Neural cell (in vitro differentiated cells): ENCODE measurements at regions not wholly inside any gene's neighbourhood (a gene's known extent, or its start where the extent isn't known, plus 50 kb on each side); places are given as distances from the start of the nearest gene placed in this dataset.

Experiments
- H2AFZ ChIP-seq: fragments of 200-600, 300-800 bp; sonication (generic), shearing (Covaris generic); 2 replicates; pipeline ENCODE4 v1.6.0; 2014; ENCODE audit warnings: low read depth, mild to moderate bottlenecking, antibody characterized with exemption, low read length, moderate library complexity
- H3F3A ChIP-seq: fragments of 200-600 bp; shearing (Covaris generic); 2 replicates; pipeline ENCODE4 v1.6.1; 2016; ENCODE audit warnings: mild to moderate bottlenecking, moderate library complexity, mixed read lengths, antibody characterized with exemption, low read length; ENCODE audit not compliant: insufficient read depth, poor library complexity, severe bottlenecking
- H3K27ac ChIP-seq: fragments of 200-600, 300-800 bp; sonication (generic), shearing (Covaris generic); 2 replicates; pipeline ENCODE4 v1.5.1; 2014; ENCODE audit warnings: mild to moderate bottlenecking, low read length, moderate library complexity
- H3K27me3 ChIP-seq: fragments of 300-800, 200-600 bp; sonication (generic), shearing (Covaris generic); 2 replicates; pipeline ENCODE4 v1.6.0; 2014; ENCODE audit warnings: mild to moderate bottlenecking, low read depth, low read length, moderate library complexity; ENCODE audit not compliant: insufficient read depth
- H3K36me3 ChIP-seq: fragments of 300-800, 200-600 bp; sonication (generic), shearing (Covaris generic); 2 replicates; pipeline ENCODE4 v1.5.1; 2014; ENCODE audit warnings: mild to moderate bottlenecking, antibody characterized with exemption, low read length, moderate library complexity; ENCODE audit not compliant: insufficient read depth
- H3K4me2 ChIP-seq: fragments of 300-800, 200-600 bp; sonication (generic), shearing (Covaris generic); 2 replicates; pipeline ENCODE4 v1.6.0; 2014; ENCODE audit warnings: mild to moderate bottlenecking, low read length
- H3K4me3 ChIP-seq: fragments of 300-800, 200-600 bp; sonication (generic), shearing (Covaris generic); 2 replicates; pipeline ENCODE4 v1.5.1; 2014; ENCODE audit warnings: mild to moderate bottlenecking, low read length, moderate library complexity
- H3K79me2 ChIP-seq: fragments of 200-600 bp; shearing (Covaris generic); replicated peaks from 2 replicates; pipeline ENCODE4 v1.6.0; 2014; ENCODE audit warnings: mild to moderate bottlenecking, low read length, moderate library complexity; ENCODE audit not compliant: insufficient read depth
- H3K9ac ChIP-seq: fragments of 300-800, 200-600 bp; sonication (generic), shearing (Covaris generic); 2 replicates; pipeline ENCODE4 v1.6.1; 2016; ENCODE audit warnings: mild to moderate bottlenecking, low read length, mixed read lengths
- H3K9me2 ChIP-seq: fragments of 200-600 bp; shearing (Covaris generic); 2 replicates; pipeline ENCODE4 v1.6.1; 2016; ENCODE audit warnings: mild to moderate bottlenecking, low read length, mixed read lengths; ENCODE audit not compliant: insufficient read depth
- H3K9me3 ChIP-seq: fragments of 200-600, 300-800 bp; sonication (generic), shearing (Covaris generic); 2 replicates; pipeline ENCODE4 v1.6.1; 2016; ENCODE audit warnings: mild to moderate bottlenecking, mixed run types, low read length, moderate library complexity, mixed read lengths
- H4K20me1 ChIP-seq: fragments of 200-600 bp; shearing (Covaris generic); 2 replicates; pipeline ENCODE4 v1.6.1; 2016; ENCODE audit warnings: mild to moderate bottlenecking, mixed run types; ENCODE audit not compliant: insufficient read depth
- EP300 ChIP-seq: fragments of 450-650 bp; conservative IDR thresholded peaks from 2 replicates; pipeline ENCODE4 v1.6.1; 2014; ENCODE audit warnings: antibody characterized with exemption, mild to moderate bottlenecking, moderate library complexity; ENCODE audit not compliant: poor library complexity, severe bottlenecking
- EZH2 ChIP-seq: fragments of 200-600, 300-800 bp; shearing (Covaris generic), sonication (generic); IDR thresholded peaks from 2 replicates; pipeline ENCODE4 v1.6.1; 2014; ENCODE audit warnings: antibody characterized with exemption, low read length, borderline replicate concordance, mild to moderate bottlenecking; ENCODE audit not compliant: insufficient read depth, poor library complexity, severe bottlenecking
- MXI1 ChIP-seq: fragments of 450-650 bp; conservative IDR thresholded peaks from 2 replicates; pipeline ENCODE4 v1.6.1; 2014; ENCODE audit warnings: antibody characterized with exemption, mild to moderate bottlenecking; ENCODE audit not compliant: poor library complexity, severe bottlenecking
- POLR2AphosphoS5 ChIP-seq: IDR thresholded peaks from 2 replicates; pipeline ENCODE4 v1.6.1; 2012
- SMC3 ChIP-seq: fragments of 450-650 bp; conservative IDR thresholded peaks from 2 replicates; pipeline ENCODE4 v1.6.1; 2014; ENCODE audit warnings: antibody characterized with exemption, mild to moderate bottlenecking, moderate library complexity; ENCODE audit not compliant: poor library complexity
- TAF1 ChIP-seq: IDR thresholded peaks from 2 replicates; pipeline ENCODE4 v1.6.1; 2012; ENCODE audit warnings: low read depth
- TF ChIP-seq, protein P1 (sequence below): fragments of 450-650 bp; IDR thresholded peaks from 2 replicates; pipeline ENCODE4 v1.5.1; 2014; ENCODE audit warnings: antibody characterized with exemption, mild to moderate bottlenecking, moderate library complexity; ENCODE audit not compliant: poor library complexity, severe bottlenecking
- TF ChIP-seq, protein P2 (sequence below): IDR thresholded peaks from 2 replicates; pipeline ENCODE4 v1.6.1; 2012; ENCODE audit warnings: borderline replicate concordance

DNA sequence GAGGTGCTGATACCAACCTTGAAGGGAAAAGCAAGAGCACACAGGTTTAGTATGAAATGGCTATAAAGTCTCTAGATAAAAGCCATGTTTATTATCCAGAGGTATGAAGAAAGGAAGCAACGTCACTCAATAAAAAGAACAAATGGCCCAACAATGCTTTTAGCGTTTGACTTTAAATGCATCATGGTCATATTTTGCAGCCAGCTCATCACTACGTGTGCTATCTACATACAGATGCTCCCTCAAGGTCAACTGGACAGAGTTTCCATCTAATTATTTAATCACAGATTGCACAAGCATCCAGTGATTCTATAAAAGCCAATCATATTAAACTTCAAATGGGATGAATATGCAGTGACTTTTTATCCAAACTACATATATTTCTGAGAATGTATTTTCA lies 127.6 kb upstream of the SYNDIG1 start:
- TF ChIP-seq POLR2AphosphoS5 (no peak), EZH2 (no peak), TAF1 (no peak), SMC3 (no peak), MXI1 (no peak)
- TF ChIP-seq, protein P1, sequence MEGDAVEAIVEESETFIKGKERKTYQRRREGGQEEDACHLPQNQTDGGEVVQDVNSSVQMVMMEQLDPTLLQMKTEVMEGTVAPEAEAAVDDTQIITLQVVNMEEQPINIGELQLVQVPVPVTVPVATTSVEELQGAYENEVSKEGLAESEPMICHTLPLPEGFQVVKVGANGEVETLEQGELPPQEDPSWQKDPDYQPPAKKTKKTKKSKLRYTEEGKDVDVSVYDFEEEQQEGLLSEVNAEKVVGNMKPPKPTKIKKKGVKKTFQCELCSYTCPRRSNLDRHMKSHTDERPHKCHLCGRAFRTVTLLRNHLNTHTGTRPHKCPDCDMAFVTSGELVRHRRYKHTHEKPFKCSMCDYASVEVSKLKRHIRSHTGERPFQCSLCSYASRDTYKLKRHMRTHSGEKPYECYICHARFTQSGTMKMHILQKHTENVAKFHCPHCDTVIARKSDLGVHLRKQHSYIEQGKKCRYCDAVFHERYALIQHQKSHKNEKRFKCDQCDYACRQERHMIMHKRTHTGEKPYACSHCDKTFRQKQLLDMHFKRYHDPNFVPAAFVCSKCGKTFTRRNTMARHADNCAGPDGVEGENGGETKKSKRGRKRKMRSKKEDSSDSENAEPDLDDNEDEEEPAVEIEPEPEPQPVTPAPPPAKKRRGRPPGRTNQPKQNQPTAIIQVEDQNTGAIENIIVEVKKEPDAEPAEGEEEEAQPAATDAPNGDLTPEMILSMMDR = no peak

DNA sequence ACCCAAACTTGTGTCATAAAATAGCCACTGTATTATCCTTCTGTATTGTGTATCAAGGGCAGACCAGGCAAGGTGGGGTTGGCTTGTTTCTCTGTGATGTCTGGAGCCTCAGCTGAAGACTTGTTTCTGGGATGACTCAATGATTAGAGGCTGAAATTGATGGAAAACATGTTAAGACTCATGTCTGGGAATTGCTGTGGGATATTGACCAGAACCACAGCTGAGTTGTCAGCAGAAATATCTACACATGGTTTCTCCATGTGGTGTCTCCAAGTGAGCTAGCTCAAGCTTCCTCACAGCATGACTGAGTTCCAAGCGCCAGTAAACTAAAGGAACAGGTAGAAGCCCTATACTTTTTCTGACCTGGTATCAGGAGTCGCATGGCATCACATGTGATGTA lies 128.5 kb upstream of the SYNDIG1 start:
- no peak overlapping the region for H3K9ac ChIP-seq
- TF ChIP-seq POLR2AphosphoS5 = no peak
- no peak for TF ChIP-seq EP300
- no peak for TF ChIP-seq SMC3
- H4K20me1 ChIP-seq = no peaks in the 10 kb centered on the region
- H3K4me2 ChIP-seq = no peak overlapping the region
- H3K9me3 ChIP-seq = no peaks in the 10 kb centered on the region
- no peak overlapping the region for H3K27ac ChIP-seq
- H3K27me3 ChIP-seq = no peaks in the 10 kb centered on the region
- no peaks in the 10 kb centered on the region for H3K36me3 ChIP-seq
- H3K4me3 ChIP-seq = no peak overlapping the region
- H3F3A ChIP-seq = no peaks in the 10 kb centered on the region
- no peaks in the 10 kb centered on the region for H3K79me2 ChIP-seq
- H3K9me2 ChIP-seq = no peaks in the 10 kb centered on the region
- no peak overlapping the region for H2AFZ ChIP-seq

More for the DNA sequence above, 127.6 kb upstream of the SYNDIG1 start:
- Histone ChIP-seq H3K4me3 (no peak overlapping the region), H3K9me2 (no peaks in the 10 kb centered on the region), H3K36me3 (no peaks in the 10 kb centered on the region), H3K79me2 (no peaks in the 10 kb centered on the region), H3F3A (no peaks in the 10 kb centered on the region), H3K9me3 (no peaks in the 10 kb centered on the region), H3K27ac (no peak overlapping the region), H3K4me2 (no peak overlapping the region), H3K9ac (no peak overlapping the region), H2AFZ (no peak overlapping the region), H3K27me3 (no peaks in the 10 kb centered on the region), H4K20me1 (no peaks in the 10 kb centered on the region)

DNA sequence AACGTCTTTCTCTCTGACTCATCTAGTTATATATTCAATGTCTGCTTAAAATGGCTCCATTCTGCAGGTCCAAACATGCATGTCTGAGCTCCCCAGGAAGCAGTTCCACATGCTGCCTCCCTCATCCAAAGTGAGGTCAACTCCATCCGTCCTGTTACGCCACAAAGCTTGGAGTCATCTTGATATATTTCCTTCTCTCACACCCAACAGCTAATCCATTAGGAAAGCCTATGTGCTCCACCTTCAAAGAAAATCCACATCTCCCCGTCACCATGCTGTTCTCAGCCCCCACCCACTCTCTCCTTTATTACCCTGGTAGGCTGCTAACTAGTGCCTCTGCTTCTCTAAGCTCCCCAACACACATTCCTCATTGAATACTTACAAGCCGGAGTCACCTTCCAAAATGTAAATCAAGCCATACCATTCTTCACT lies 130.2 kb upstream of the SYNDIG1 start:
- Histone ChIP-seq H3K9ac (no peak overlapping the region), H3F3A (no peaks in the 10 kb centered on the region), H3K79me2 (no peaks in the 10 kb centered on the region), H3K9me3 (no peaks in the 10 kb centered on the region), H3K4me2 (no peak overlapping the region), H2AFZ (no peak overlapping the region), H3K36me3 (no peaks in the 10 kb centered on the region), H3K27ac (no peak overlapping the region), H3K4me3 (no peak overlapping the region), H4K20me1 (no peaks in the 10 kb centered on the region), H3K27me3 (no peaks in the 10 kb centered on the region), H3K9me2 (no peaks in the 10 kb centered on the region)
- no peak for TF ChIP-seq SMC3
- TF ChIP-seq TAF1 = no peak
- TF ChIP-seq, protein P2, sequence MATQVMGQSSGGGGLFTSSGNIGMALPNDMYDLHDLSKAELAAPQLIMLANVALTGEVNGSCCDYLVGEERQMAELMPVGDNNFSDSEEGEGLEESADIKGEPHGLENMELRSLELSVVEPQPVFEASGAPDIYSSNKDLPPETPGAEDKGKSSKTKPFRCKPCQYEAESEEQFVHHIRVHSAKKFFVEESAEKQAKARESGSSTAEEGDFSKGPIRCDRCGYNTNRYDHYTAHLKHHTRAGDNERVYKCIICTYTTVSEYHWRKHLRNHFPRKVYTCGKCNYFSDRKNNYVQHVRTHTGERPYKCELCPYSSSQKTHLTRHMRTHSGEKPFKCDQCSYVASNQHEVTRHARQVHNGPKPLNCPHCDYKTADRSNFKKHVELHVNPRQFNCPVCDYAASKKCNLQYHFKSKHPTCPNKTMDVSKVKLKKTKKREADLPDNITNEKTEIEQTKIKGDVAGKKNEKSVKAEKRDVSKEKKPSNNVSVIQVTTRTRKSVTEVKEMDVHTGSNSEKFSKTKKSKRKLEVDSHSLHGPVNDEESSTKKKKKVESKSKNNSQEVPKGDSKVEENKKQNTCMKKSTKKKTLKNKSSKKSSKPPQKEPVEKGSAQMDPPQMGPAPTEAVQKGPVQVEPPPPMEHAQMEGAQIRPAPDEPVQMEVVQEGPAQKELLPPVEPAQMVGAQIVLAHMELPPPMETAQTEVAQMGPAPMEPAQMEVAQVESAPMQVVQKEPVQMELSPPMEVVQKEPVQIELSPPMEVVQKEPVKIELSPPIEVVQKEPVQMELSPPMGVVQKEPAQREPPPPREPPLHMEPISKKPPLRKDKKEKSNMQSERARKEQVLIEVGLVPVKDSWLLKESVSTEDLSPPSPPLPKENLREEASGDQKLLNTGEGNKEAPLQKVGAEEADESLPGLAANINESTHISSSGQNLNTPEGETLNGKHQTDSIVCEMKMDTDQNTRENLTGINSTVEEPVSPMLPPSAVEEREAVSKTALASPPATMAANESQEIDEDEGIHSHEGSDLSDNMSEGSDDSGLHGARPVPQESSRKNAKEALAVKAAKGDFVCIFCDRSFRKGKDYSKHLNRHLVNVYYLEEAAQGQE = no peak
- TF ChIP-seq, protein P1 = no peak
- TF ChIP-seq POLR2AphosphoS5 = no peak
